ENCODE measurements at regions not wholly inside any gene's neighbourhood (a gene's known extent, or its start where the extent isn't known, plus 50 kb on each side); places are given as distances from the start of the nearest gene placed in this dataset.
A peak's percentile ranks its signal among the peaks of the same experiment; 100 is the strongest.

DNA sequence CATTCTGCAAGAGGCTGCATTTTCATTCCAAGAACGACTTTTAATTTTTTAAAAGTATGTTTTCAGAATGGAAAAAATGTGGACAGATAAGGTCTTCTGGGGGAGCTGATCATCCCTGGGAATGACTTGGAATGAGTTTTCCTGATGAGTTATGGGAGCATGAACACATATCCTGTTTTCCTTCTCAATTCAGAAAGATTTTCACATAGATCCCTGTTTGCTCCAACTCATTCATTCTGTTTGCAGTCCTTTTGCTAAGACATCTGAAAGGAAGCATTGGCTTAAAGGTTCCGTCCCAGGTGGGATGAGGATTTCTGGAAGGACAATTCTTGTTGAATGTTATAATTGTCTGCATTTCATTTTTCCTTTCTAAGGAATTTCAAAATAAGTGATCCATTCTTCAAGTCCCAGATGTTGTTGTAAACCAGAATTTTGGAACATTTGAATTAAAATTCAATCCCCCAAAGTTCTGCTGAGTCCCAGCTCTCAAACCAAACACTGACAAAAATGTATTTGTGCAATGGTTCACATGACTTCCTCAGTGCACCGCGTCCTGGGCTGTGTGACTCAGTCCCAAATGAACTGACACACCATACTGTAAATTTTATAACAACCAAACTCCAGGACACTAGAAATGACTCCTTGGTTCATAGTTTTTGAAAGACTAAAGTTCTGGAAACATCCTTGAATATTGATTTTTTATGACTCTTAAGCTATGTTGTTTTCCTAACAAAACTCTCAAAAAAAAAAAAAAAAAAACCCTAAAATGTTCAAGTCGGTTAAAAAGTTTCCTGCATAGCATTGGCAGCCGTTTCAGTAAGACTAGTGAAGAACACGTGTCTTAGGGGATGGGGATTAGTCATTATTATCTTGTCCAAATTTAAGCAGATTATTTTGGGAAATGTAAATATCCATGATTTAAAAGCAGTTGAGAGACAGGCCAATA lies 281.8 kb upstream of the TCF4 start:
- H3K27me3 ChIP-seq: no peaks in the 10 kb centered on the region
- no peaks in the 10 kb centered on the region for H3K9me3 ChIP-seq (replicated peaks in 1 of 3)
- no peaks in the 10 kb centered on the region for H3K36me3 ChIP-seq (replicated peaks in 1 of 2)
- no peak overlapping the region for H3K4me3 ChIP-seq
- intact Hi-C loops (cut with DNase I): no loop called here
- H3K4me1 ChIP-seq (replicated peaks in 1 of 2): no peaks in the 10 kb centered on the region
- TF ChIP-seq, protein P1, sequence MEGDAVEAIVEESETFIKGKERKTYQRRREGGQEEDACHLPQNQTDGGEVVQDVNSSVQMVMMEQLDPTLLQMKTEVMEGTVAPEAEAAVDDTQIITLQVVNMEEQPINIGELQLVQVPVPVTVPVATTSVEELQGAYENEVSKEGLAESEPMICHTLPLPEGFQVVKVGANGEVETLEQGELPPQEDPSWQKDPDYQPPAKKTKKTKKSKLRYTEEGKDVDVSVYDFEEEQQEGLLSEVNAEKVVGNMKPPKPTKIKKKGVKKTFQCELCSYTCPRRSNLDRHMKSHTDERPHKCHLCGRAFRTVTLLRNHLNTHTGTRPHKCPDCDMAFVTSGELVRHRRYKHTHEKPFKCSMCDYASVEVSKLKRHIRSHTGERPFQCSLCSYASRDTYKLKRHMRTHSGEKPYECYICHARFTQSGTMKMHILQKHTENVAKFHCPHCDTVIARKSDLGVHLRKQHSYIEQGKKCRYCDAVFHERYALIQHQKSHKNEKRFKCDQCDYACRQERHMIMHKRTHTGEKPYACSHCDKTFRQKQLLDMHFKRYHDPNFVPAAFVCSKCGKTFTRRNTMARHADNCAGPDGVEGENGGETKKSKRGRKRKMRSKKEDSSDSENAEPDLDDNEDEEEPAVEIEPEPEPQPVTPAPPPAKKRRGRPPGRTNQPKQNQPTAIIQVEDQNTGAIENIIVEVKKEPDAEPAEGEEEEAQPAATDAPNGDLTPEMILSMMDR (IDR thresholded peaks at IDR 0.05): no peak
- no peak for TF ChIP-seq POLR2A (IDR thresholded peaks at IDR 0.05)
- no peak overlapping the region for H3K27ac ChIP-seq
- peak in 1 of 7 donors; percentile 4 for DNase-seq
- WGBS, 4 donors: 62 to 66% (median 64%) methylated on average over 7 of the region's 7 CpGs

DNA sequence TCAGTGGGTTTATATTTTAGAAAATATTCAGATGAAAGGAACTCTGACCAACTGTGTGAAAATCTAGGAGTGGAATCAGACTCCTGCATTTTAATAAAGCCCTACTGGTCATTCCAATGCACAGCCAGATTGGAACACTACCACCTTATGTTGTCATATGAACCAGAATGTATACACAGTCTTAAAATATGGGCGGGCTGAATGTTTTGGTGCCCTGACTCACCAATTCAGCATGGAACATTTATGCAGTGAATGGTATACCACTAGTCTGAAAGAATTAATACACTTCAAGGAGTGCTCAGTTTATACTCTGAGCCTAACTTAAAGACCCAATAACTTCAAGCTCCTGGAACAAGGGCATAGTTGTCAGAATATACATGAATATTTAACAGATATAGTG lies 280.9 kb upstream of the TCF4 start:
- WGBS, 4 donors: 65 to 79% (median 74%) methylated on average over 1 of the region's 1 CpG
- Histone ChIP-seq H3K27ac (no peak overlapping the region), H3K36me3 (replicated peaks in 1 of 2) (no peaks in the 10 kb centered on the region), H3K27me3 (no peaks in the 10 kb centered on the region), H3K4me3 (no peak overlapping the region), H3K4me1 (replicated peaks in 1 of 2) (no peaks in the 10 kb centered on the region), H3K9me3 (replicated peaks in 1 of 3) (no peaks in the 10 kb centered on the region)
- DNase-seq: no peak
- TF ChIP-seq POLR2A (IDR thresholded peaks at IDR 0.05): no peak
- TF ChIP-seq, protein P1 (IDR thresholded peaks at IDR 0.05): no peak
- intact Hi-C loops (cut with DNase I): no loop called here

DNA sequence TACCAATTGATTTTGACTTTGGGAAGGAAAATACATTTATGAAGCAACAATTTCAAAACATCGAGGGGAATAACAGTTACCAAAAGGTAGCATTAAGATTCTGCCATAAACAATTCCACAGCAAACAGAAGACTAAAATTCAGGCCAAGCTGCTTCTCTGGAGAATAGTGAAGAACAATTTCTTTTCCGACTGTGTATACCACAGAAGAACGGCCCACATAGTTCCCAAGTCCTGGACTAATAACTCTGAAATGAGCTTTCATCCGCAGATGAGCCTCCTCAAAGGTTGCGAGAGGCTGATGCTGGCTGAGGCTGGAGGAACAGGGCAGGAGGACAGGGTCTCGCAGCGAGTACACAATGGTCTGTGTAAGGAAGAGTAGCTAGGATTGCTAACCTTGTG lies 278.9 kb upstream of the TCF4 start:
- no peaks in the 10 kb centered on the region for H3K27me3 ChIP-seq
- intact Hi-C loops (cut with DNase I): no loop called here
- H3K4me3 ChIP-seq: no peak overlapping the region
- H3K4me1 ChIP-seq (replicated peaks in 1 of 2): peaks cover 0 to 4% of the 10 kb centered on the region in 2 donors
- no peak overlapping the region for H3K27ac ChIP-seq
- no peaks in the 10 kb centered on the region for H3K36me3 ChIP-seq (replicated peaks in 1 of 2)
- no peaks in the 10 kb centered on the region for H3K9me3 ChIP-seq (replicated peaks in 1 of 3)
- WGBS, 4 donors: 83 to 94% (median 90%) methylated on average over 7 of the region's 7 CpGs
- DNase-seq: no peak
- no peak for TF ChIP-seq POLR2A (IDR thresholded peaks at IDR 0.05)
- TF ChIP-seq, protein P1 (IDR thresholded peaks at IDR 0.05): no peak

DNA sequence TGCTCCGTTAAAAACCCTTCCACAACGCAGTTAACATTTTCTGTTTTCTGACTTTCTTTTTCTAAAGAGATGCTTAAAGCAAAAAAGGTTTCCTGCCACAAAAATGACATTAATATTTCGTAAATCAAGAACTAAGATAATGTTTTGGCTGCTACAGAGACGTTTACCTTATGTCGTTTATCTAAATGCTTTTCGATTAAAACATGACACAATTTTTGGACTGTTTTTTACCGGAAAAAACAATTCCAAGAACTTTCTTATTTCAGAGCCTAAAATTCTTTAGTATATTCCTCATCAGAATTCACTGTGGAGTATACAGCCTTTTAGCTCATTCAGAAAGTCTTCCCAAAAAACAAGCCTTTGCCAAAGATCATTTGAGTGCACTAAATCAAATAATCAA lies 278.0 kb upstream of the TCF4 start:
- H3K27ac ChIP-seq: no peak overlapping the region
- no peak for DNase-seq
- intact Hi-C loops (cut with DNase I): no loop called here
- WGBS, 4 donors: 54 to 63% (median 57%) methylated on average over 7 of the region's 7 CpGs
- H3K27me3 ChIP-seq: no peaks in the 10 kb centered on the region
- H3K9me3 ChIP-seq (replicated peaks in 1 of 3): no peaks in the 10 kb centered on the region
- no peaks in the 10 kb centered on the region for H3K36me3 ChIP-seq (replicated peaks in 1 of 2)
- TF ChIP-seq, protein P1 (IDR thresholded peaks at IDR 0.05): no peak
- TF ChIP-seq POLR2A (IDR thresholded peaks at IDR 0.05): no peak
- H3K4me3 ChIP-seq: no peak overlapping the region
- H3K4me1 ChIP-seq (replicated peaks in 1 of 2): peaks cover 0 to 4% of the 10 kb centered on the region in 2 donors
